AG20443 (cell line): ENCODE measurements at regions not wholly inside any gene's neighbourhood (a gene's known extent, or its start where the extent isn't known, plus 50 kb on each side); places are given as distances from the start of the nearest gene placed in this dataset.
"Not testable (repeated sequence)": the region's sequence is repeated elsewhere in the genome, so short reads cannot be mapped to it uniquely, and the experiment has no call there.

Experiments used
- DNase-seq: peaks from one replicate; pipeline ENCODE4 v3.0.0; 2012; ENCODE audit warnings: low spot score, mixed read lengths

DNA sequence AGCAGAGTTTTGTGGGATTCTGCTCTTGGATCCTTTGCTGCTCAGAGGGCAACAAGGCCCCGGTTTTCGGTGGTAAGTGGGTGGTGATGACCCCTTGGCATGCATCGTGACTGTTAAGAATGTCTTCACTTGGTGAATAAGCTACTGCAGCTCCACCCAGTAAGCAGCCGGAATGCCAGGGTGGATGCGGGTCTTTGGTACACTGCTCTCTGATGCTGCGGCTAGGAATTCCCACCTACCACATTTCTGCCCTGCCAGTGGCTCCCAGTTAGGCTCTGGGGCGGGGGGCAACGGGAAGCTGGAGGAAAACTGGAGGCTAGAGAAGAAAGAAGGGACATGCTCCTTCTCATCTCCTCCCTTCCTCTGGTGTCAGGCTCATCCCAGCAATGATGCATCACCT, 180.4 kb upstream of the GALNT2 start:
- DNase-seq, result peak; percentile 4

DNA sequence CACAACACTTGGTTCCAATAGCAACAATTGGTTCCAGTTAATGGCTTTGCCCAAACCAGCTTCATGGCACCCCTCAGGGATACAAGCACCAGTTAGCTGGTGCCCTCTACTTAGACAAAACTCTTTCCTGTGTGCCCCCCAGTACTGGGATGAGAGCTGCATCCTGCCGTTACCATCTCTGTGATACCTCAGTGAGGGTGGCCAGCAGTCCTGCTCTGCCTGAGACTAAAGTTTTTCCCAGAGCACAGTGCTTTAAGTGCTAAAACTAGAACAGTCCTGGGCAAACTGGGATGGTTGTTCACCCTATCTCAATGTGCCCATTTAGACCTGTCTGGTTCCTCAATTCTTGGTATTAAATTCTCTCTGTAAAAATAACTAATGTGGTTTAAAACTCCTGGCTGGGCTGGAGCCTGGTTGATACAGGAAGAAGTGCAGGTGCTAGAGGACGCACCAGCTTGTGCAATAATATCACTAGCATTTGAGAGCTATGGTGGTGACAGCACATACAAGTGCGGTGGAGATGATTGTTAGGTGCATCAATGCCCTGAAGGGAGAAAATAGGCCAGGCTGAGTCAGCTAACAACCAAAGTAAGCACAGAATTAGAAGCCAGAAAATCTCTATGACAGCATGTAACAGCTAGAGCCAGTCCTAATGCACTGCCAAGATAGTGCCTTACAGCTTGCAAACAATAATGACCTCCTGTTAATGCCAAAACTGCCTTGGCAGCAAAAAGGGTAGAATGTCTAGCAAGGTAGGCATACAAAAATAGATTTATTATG, 179.8 kb upstream of the GALNT2 start:
- DNase-seq, result peak; percentile 7

GRCh38 chr1:229888157-229888556, 178.9 kb upstream of the GALNT2 start:
- no peak for DNase-seq

DNA sequence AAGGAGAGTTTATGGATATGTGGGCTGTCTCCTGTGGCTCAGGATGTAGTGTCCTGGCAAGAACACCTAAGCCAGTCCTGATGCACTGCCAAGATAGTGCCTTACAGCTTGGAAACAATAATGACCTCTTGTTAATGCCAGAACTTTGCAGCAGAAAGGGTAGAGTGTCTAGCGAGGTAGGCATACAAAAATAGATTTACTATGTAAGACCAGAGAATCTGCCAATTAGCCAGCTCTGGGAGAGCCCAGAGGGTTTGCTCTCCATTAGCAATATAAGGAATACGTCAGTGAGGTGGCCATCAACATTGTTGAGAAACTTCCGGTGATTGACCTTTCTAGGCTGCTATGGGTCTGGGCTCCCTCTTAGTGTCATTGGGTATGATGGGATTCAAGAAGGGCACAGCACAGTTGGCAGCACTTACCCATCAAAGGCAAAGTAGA, 178.5 kb upstream of the GALNT2 start:
- no peak for DNase-seq

- DNase-seq, result no peak
Measured at GRCh38 chr1:229889031-229889517, 178.0 kb upstream of the GALNT2 start.

DNA sequence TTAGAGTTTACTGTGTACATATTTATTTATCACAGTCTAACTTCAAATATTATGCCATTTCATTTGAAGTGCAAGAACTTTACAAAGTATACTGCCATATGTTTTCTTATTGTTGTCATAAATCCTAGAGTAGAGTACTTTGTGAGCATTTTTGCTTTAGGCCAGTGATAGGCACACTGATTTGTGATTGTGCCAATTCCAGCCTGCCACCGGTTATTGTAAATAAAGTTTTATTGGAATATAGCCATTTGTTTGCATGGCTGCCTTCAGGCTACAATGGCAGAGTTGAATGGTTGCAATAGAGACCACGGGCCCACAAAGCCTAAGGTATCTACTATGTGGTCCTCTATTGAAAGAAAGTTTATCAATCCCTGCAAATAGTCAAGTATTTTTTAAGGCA, 175.8 kb upstream of the GALNT2 start:
- no peak for DNase-seq

GRCh38 chr1:229892515-229893117, 174.4 kb upstream of the GALNT2 start:
- no peak for DNase-seq

GRCh38 chr1:229893762-229894444, 173.1 kb upstream of the GALNT2 start:
- DNase-seq, result no peak

- peak; percentile 1 for DNase-seq
Measured at GRCh38 chr1:229894532-229894931, 172.5 kb upstream of the GALNT2 start.

DNA sequence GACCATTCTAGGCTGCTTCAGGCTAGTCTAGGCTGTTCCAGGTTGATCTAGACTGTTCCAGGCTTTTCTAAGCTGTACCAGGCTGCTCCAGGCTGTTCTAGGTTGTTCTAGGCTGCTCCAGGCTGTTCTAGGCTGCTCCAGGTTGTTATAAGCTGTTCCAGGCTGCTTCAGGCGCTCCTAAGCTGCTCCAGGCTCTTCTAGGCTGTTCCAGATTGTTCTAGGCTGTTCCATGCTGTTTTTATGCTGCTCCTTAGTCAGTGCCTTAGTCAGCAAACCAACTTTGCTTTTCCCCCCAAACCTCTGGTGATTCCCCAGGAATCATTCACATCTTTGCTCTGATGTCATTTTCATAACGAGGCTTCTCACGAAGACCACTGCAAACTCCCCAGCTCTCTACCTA, 171.4 kb upstream of the GALNT2 start:
- no peak for DNase-seq

DNA sequence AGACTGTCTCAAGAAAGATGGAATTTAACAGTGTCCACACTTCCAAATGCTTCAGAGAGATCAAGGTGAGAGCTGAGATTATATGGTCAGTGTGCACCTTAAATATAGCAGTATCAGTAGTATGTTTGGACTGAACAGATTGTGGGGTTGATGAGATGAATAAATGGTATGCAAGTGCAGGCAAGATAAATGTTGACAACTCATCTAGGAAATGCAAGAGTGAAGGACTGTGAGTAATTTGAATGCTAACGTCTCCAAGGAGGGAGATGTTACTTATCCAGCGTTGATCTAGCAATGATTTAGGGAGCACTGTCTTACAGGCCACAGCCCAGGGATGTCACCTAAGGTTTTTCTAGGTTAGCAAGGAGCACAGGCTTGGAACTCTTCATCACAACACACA, 170.7 kb upstream of the GALNT2 start:
- DNase-seq, result no peak

DNA sequence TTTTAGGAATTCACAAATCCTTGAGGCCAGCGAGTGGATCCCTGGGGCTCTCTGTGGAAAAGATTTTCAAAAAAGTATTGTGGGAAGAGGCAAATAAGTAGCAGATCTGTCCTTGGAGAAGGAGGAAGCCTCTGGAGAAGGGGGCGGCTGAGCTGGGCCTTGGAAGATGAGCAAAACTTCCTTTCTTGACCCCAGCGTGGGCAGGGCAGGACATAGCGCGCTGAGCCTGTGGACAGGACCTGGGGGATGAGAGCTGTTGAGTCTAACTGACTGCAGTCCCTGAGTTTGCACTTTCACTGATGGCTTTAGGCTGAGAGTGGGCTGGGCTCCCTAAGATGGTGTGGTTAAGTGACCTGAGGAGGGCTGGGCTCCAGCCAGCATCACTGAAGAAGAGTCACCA, 170.2 kb upstream of the GALNT2 start:
- no peak for DNase-seq

- no peak for DNase-seq
Measured at GRCh38 chr1:229897501-229897900, 169.5 kb upstream of the GALNT2 start.

- no peak for DNase-seq
Measured at GRCh38 chr1:229900220-229900619, 166.8 kb upstream of the GALNT2 start.

GRCh38 chr1:229905031-229905545, 161.9 kb upstream of the GALNT2 start:
- DNase-seq, result no peak

DNA sequence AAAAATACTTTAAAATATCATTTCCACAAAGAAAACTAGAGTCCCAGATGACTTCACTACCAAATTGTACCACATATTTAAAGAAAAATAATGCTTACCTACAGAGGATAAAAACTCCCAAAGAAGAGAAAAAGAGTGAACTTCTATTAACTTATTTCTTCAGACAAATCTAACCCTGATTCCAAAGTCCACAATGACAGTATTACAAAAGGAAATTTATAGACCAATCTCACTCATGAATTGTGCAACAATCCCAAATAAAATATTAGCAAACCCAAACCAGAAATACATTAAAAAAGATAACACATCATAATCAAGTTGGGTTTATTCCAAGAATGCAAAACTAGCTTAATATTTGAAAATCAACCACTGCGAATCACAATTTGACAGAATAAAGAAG, 161.4 kb upstream of the GALNT2 start:
- no peak for DNase-seq

GRCh38 chr1:229907884-229908638, 159.0 kb upstream of the GALNT2 start:
- no peak for DNase-seq

GRCh38 chr1:229908689-229909088, 158.3 kb upstream of the GALNT2 start:
- no peak for DNase-seq

DNA sequence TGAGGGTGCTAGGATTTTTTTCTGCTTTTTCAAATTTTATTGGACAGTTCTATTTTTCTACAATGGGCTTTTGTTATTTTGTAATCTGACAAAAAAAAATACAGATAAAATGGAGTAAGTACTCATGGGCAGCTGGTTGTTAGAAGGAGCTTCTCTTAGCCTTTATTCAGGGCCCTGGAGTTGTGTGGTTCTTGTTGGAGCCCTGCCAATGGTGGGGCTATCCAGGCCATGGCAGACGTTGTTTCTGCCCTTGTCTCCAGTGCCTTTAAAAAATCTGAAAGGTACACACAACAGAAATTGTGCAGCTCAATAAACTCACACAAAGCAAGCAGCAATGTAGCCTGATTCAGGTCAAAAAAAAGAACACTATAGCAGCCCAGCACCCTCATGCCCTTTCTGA, 153.5 kb upstream of the GALNT2 start:
- DNase-seq, result no peak

- DNase-seq, result not testable (repeated sequence)
Measured at GRCh38 chr1:229919488-229919887, 147.6 kb upstream of the GALNT2 start.

GRCh38 chr1:229920683-229921082, 146.4 kb upstream of the GALNT2 start:
- DNase-seq, result no peak

DNA sequence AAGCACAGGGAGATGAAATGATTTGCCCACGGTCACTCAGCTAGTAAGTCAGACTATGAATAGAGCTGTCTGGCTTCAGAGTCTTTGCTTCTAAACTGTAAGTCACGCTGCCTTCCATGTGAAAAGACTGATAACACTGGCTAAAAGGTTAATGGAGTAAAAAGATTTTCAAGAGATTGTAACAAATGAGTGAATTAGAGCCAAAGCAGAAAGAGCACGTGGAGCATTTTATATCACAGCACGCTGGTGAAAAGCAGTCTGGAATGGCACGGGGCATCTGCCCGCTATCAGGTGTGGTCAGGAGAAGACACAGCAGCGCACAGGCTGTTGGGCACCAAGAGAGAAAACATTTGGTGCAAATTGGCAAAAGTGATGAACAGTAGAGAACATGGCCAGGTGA, 144.8 kb upstream of the GALNT2 start:
- DNase-seq, result no peak
